Transverse colon (tissue), 4 donors: ENCODE measurements at regions not wholly inside any gene's neighbourhood (a gene's known extent, or its start where the extent isn't known, plus 50 kb on each side); places are given as distances from the start of the nearest gene placed in this dataset.

Experiments used
- DNase-seq: peaks from one replicate; pipeline ENCODE4 v3.0.0-alpha.2; 2019
- H3K27ac ChIP-seq, 4 donors: fragments of 200-600 bp; sonication (generic); 2 replicates each; pipeline ENCODE4 v1.5.1; 2016 to 2018; ENCODE audit warnings: inconsistent platforms in 4 of 4
- H3K27me3 ChIP-seq: fragments of 200-600 bp; sonication (generic); 2 replicates; pipeline ENCODE4 v1.5.1; 2017; ENCODE audit warnings: inconsistent platforms
- H3K36me3 ChIP-seq, 4 donors: fragments of 200-600 bp; sonication (generic); 2 replicates each; pipeline ENCODE4 v1.5.1; 2017 to 2019; ENCODE audit warnings: inconsistent platforms in 4 of 4
- H3K4me1 ChIP-seq, 4 donors: fragments of 200-600 bp; sonication (generic); 2 replicates each; pipeline ENCODE4 v1.5.1; 2017 to 2020; ENCODE audit warnings: inconsistent platforms in 4 of 4
- H3K4me3 ChIP-seq, 4 donors: fragments of 200-600 bp; sonication (generic); 1 replicate in 1 of 4; 2 replicates in 3 of 4; pipeline versions ENCODE4 v1.5.1 to v1.6.1; 2017 to 2019; ENCODE audit warnings: inconsistent platforms in 4 of 4
- H3K9me3 ChIP-seq, 2 donors: fragments of 200-600 bp; sonication (generic); 2 replicates each; pipeline ENCODE4 v1.5.1; 2017 to 2019; ENCODE audit warnings: inconsistent platforms in 2 of 2
- CTCF ChIP-seq, 5 experiments: fragments of 200-600 bp in 3 of 5; fragments of 450-650 bp in 2 of 5; sonication (generic) in 3 of 5; IDR thresholded peaks; 1 replicate in 2 of 5; 2 replicates in 3 of 5; pipeline ENCODE4 v1.5.1; 2016 to 2017; ENCODE audit warnings: antibody characterized with exemption in 5 of 5, inconsistent platforms in 3 of 5, mild to moderate bottlenecking in 2 of 5, moderate library complexity in 1 of 5
- EP300 ChIP-seq: sonication (generic); formaldehyde crosslinking; IDR thresholded peaks from one replicate; pipeline ENCODE4 v1.6.1; 2017; ENCODE audit warnings: antibody characterized with exemption, low read depth
- POLR2A ChIP-seq: fragments of 450-650 bp; IDR thresholded peaks from one replicate; pipeline ENCODE4 v1.6.1; 2016; ENCODE audit warnings: antibody characterized with exemption, mild to moderate bottlenecking, moderate library complexity
- POLR2AphosphoS5 ChIP-seq, 3 donors: sonication (generic); formaldehyde crosslinking; IDR thresholded peaks; one replicate each; pipeline ENCODE4 v1.6.1; 2016; ENCODE audit warnings: antibody characterized with exemption in 3 of 3
- WGBS, 2 donors: methylation state at CpG; one replicate each; pipeline ENCODE4 v1.1.5; 2018; ENCODE audit warnings: low coverage in 1 of 2; 5-methylcytosine and 5-hydroxymethylcytosine counted together
- in situ Hi-C, 4 donors: fragments of 200-750 bp; cut with MboI; loops; one replicate each; pipeline versions ENCODE4 v1.15.0 to v1.15.1; 2017; ENCODE audit warnings: low sequenced_read_pairs in 3 of 4, low pct_ligation_motif_present in 1 of 4, low pct_unique_long_range_greater_than_20kb in 1 of 4
- intact Hi-C: fragments of 100-400 bp; cut with DNase I; formaldehyde crosslinking; loops from one replicate; pipeline ENCODE4 v1.15.1; 2023; ENCODE audit warnings: low total_unique reads

GRCh38 chr2:176484838-176485237 lies 215.6 kb downstream of the MTX2 start:
- in situ Hi-C loops (no loop called here), intact Hi-C loops (no loop called here)
- H3K27ac ChIP-seq = no peak overlapping the region
- no peak for DNase-seq
- peaks cover 0 to 10% (median 1%) of the 10 kb centered on the region in 4 donors for H3K4me1 ChIP-seq
- WGBS, 2 donors = 30 to 33% methylated on average over 3 of the region's 3 CpGs
- peaks cover 15% of the 10 kb centered on the region for H3K27me3 ChIP-seq
- TF ChIP-seq POLR2AphosphoS5 (IDR thresholded peaks at IDR 0.05) (no peak), CTCF (IDR thresholded peaks at IDR 0.05) (no peak), EP300 (no peak)
- no peak overlapping the region for H3K4me3 ChIP-seq
- H3K36me3 ChIP-seq = no peaks in the 10 kb centered on the region
- H3K9me3 ChIP-seq = no peaks in the 10 kb centered on the region

GRCh38 chr2:176488431-176488830 lies 219.2 kb downstream of the MTX2 start:
- Histone ChIP-seq H3K27ac (no peak overlapping the region), H3K4me3 (no peak overlapping the region), H3K9me3 (no peaks in the 10 kb centered on the region), H3K27me3 (no peaks in the 10 kb centered on the region), H3K36me3 (no peaks in the 10 kb centered on the region), H3K4me1 (peaks cover 0 to 10% (median 1%) of the 10 kb centered on the region in 4 donors)
- intact Hi-C loops = no loop called here
- no peak for TF ChIP-seq CTCF (IDR thresholded peaks at IDR 0.05)
- no peak for TF ChIP-seq EP300
- no peak for TF ChIP-seq POLR2A
- no peak for TF ChIP-seq POLR2AphosphoS5 (IDR thresholded peaks at IDR 0.05)
- in situ Hi-C loops = no loop called here
- no peak for DNase-seq
- 64 to 71% methylated on average over 2 of the region's 2 CpGs for WGBS, 2 donors

GRCh38 chr2:176490061-176490861 lies 221.0 kb downstream of the MTX2 start:
- DNase-seq = no peak
- Histone ChIP-seq H3K27me3 (no peaks in the 10 kb centered on the region), H3K9me3 (no peaks in the 10 kb centered on the region), H3K27ac (peak overlapping the region; percentile 66 to 71 (median 66)), H3K36me3 (no peaks in the 10 kb centered on the region), H3K4me1 (peaks cover 0 to 3% (median under 1%) of the 10 kb centered on the region in 4 donors), H3K4me3 (no peak overlapping the region)
- TF ChIP-seq POLR2AphosphoS5 (IDR thresholded peaks at IDR 0.05) (no peak), POLR2A (no peak), CTCF (IDR thresholded peaks at IDR 0.05) (no peak), EP300 (no peak)
- intact Hi-C loops = loop anchor here (5.0 kb wide), 1 partner anchor 1933 kb away; no protein-coding TSS in a partner anchor
- in situ Hi-C loops = no loop called here
- 82 to 93% methylated on average over 4 to 46 of the region's 47 CpGs for WGBS, 2 donors

GRCh38 chr2:176491172-176491904 lies 222.1 kb downstream of the MTX2 start:
- 58 to 67% methylated on average over 3 to 9 of the region's 9 CpGs for WGBS, 2 donors
- Histone ChIP-seq H3K4me3 (no peak overlapping the region), H3K36me3 (no peaks in the 10 kb centered on the region), H3K27ac (peak overlapping the region; percentile 66 to 71 (median 66)), H3K27me3 (no peaks in the 10 kb centered on the region), H3K4me1 (peaks cover 0 to 1% (median 0%) of the 10 kb centered on the region in 4 donors), H3K9me3 (no peaks in the 10 kb centered on the region)
- no peak for DNase-seq
- intact Hi-C loops = loop anchor here (5.0 kb wide), 1 partner anchor 1934 kb away; no protein-coding TSS in a partner anchor
- in situ Hi-C loops = no loop called here
- no peak for TF ChIP-seq CTCF (IDR thresholded peaks at IDR 0.05)
- TF ChIP-seq POLR2AphosphoS5 (IDR thresholded peaks at IDR 0.05) = peak; percentile 36 to 50 (median 36)
- no peak for TF ChIP-seq POLR2A
